Sigmoid colon (tissue), 4 donors: ENCODE measurements at regions not wholly inside any gene's neighbourhood (a gene's known extent, or its start where the extent isn't known, plus 50 kb on each side); places are given as distances from the start of the nearest gene placed in this dataset.

Experiments used
- POLR2A ChIP-seq, 2 donors: fragments of 450-650 bp; IDR thresholded peaks; one replicate each; pipeline ENCODE4 v1.6.1; 2016; ENCODE audit warnings: antibody characterized with exemption in 2 of 2, mild to moderate bottlenecking in 2 of 2, moderate library complexity in 2 of 2
- POLR2AphosphoS5 ChIP-seq, 4 donors: sonication (generic); formaldehyde crosslinking; IDR thresholded peaks; one replicate each; pipeline ENCODE4 v1.6.1; 2017; ENCODE audit warnings: antibody characterized with exemption in 4 of 4
- TF ChIP-seq, protein P1 (sequence below), 4 experiments: fragments of 450-650 bp in 3 of 4; fragments of 200-600 bp in 1 of 4; IDR thresholded peaks; one replicate each; pipeline ENCODE4 v1.5.1; 2016 to 2019; ENCODE audit warnings: antibody characterized with exemption in 4 of 4, mild to moderate bottlenecking in 3 of 4, moderate library complexity in 2 of 4

DNA sequence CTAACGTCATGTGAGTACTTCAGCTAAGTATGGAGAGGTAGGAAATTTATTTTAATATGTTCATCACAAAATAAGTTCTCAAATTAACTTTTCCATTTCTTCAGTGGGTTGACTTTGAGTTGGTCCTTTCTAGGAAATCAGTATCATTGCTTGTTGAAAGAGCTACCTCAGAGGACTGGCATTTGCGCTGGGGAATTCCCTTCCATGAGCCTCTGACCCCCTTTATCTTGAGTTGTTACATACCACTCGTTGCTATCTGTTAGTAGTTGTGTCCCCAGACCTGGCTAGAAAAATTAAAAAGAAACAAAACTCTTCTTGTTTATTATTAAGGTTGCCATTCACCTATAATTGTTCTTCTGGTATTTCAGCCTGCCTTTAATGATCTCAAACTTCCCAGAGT, 96.8 kb upstream of the ROBO2 start:
- TF ChIP-seq, protein P1, sequence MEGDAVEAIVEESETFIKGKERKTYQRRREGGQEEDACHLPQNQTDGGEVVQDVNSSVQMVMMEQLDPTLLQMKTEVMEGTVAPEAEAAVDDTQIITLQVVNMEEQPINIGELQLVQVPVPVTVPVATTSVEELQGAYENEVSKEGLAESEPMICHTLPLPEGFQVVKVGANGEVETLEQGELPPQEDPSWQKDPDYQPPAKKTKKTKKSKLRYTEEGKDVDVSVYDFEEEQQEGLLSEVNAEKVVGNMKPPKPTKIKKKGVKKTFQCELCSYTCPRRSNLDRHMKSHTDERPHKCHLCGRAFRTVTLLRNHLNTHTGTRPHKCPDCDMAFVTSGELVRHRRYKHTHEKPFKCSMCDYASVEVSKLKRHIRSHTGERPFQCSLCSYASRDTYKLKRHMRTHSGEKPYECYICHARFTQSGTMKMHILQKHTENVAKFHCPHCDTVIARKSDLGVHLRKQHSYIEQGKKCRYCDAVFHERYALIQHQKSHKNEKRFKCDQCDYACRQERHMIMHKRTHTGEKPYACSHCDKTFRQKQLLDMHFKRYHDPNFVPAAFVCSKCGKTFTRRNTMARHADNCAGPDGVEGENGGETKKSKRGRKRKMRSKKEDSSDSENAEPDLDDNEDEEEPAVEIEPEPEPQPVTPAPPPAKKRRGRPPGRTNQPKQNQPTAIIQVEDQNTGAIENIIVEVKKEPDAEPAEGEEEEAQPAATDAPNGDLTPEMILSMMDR (IDR thresholded peaks at IDR 0.05): no peak
- TF ChIP-seq POLR2A (IDR thresholded peaks at IDR 0.05) (no peak), POLR2AphosphoS5 (IDR thresholded peaks at IDR 0.05) (no peak)
